ENCODE measurements at regions not wholly inside any gene's neighbourhood (a gene's known extent, or its start where the extent isn't known, plus 50 kb on each side); places are given as distances from the start of the nearest gene placed in this dataset.

DNA sequence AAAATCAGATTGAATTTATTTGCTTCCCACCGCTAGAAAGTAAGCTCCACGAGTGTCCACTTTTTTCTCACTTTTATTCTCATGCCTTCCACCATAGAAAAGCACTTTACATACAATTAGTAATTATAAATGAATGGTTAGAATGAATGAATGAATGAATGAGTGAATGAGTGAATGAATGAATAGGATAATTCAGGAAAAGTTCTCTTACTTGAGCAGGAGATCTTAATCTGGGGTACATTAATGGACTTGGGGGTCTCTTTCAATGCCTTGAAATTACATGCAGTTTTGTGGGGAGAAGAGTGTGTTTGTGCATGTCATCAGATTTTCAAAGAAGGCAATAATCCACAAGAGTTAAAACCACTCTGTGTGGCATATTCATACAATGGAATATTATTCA, 229.9 kb upstream of the NR4A3 start:
- no peak for DNase-seq (ENCODE audit: low read depth)
- H3K4me3 ChIP-seq (ENCODE audit: low read depth, low read length), result no peak overlapping the region
- TF ChIP-seq, protein P1, sequence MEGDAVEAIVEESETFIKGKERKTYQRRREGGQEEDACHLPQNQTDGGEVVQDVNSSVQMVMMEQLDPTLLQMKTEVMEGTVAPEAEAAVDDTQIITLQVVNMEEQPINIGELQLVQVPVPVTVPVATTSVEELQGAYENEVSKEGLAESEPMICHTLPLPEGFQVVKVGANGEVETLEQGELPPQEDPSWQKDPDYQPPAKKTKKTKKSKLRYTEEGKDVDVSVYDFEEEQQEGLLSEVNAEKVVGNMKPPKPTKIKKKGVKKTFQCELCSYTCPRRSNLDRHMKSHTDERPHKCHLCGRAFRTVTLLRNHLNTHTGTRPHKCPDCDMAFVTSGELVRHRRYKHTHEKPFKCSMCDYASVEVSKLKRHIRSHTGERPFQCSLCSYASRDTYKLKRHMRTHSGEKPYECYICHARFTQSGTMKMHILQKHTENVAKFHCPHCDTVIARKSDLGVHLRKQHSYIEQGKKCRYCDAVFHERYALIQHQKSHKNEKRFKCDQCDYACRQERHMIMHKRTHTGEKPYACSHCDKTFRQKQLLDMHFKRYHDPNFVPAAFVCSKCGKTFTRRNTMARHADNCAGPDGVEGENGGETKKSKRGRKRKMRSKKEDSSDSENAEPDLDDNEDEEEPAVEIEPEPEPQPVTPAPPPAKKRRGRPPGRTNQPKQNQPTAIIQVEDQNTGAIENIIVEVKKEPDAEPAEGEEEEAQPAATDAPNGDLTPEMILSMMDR (IDR thresholded peaks at IDR 0.05; ENCODE audit: low read depth, low read length, missing control alignments), result no peak

DNA sequence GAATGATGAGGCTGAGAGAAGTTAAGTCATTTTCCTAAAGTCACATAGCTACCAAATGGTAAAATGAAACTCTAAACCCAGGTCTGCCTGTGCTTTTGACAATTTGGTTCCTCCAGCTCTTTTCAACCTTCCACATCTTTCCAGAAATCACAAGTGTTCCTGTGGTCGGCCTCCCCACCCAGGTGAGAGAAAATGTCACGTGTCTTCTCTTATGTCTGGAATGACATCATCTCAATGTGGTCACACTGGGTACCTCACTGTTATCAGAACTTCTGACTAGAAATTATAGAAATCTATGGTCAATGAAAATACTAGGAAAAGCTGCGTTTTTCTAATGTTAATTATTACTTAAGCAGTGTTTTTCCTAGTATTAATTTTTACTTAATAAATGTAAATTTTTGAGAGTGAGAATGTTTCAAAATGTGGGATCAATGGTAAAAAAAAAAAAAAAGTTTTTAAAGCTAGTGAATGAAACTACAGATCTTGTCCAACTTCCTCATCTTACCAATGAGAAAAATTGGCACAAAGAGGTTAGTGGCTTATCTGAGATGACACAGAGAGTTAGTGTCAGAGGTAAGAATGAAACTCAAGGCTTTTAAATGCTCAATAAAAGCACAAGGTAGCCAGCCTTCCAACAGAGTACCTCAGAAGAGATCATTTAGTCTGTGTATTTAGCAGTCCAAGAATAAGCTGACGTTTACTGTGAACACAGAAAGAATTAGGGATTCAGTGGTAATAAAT, 228.7 kb upstream of the NR4A3 start:
- H3K4me3 ChIP-seq (ENCODE audit: low read depth, low read length), result no peak overlapping the region
- DNase-seq (ENCODE audit: low read depth), result no peak
- TF ChIP-seq, protein P1 (IDR thresholded peaks at IDR 0.05; ENCODE audit: low read depth, low read length, missing control alignments), result no peak

DNA sequence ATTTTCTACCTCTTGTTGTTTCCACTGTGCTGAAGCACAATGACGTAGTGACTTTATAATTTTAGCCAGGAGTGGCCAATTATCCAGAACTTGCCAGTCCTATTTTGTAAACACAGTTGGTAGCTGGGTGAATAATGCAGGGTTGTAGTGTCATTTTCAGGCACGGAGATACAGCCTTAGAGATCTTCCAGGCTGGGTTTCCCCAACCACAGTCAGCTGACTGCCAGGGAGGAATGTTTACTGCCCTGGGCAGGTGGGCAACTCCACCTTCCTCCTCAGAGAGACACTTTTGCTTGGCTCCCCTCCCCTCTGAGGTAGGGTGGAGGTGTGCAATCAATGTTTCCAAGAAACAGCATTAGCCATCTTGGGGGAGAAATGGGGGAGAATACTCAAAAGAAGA, 228.1 kb upstream of the NR4A3 start:
- TF ChIP-seq, protein P1 (IDR thresholded peaks at IDR 0.05; ENCODE audit: low read depth, low read length, missing control alignments), result no peak
- no peak overlapping the region for H3K4me3 ChIP-seq (ENCODE audit: low read depth, low read length)

DNA sequence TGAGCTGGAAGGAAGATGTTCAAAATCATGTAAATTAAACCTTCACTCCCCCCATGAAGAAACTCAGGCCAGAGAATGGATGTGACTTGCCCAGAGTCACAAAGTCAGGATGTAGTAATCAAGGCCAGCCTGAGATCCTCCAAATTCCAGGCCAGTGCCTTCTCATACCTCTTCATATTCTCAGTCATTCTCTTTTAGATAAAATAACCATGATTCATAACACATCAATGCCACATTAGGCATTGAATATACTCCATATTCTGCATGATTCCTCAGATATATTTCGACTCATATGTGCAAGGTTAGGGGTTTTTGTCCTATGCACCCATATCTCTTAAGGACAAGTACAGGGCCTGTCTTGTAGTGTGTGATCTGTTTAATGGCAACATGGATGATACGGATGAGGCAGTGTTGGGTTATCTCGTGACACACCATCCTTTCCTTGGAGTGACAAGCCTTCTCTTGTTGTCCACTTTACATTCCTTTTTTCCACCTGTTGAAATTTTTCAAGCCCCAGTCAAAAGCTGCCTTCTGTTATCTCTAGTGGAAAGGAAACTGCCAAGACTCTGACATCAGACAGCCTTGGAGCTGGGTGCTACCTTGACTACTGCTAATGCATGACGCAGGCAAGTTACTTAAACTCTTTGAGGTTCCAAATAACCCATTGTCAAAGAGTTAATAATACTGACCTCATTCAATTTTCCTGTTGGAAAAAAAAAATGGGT, 227.5 kb upstream of the NR4A3 start:
- H3K4me3 ChIP-seq (ENCODE audit: low read depth, low read length), result no peak overlapping the region
- TF ChIP-seq, protein P1 (IDR thresholded peaks at IDR 0.05; ENCODE audit: low read depth, low read length, missing control alignments), result no peak
- DNase-seq (ENCODE audit: low read depth), result no peak

More for the DNA sequence above, 228.1 kb upstream of the NR4A3 start:
- no peak for DNase-seq (ENCODE audit: low read depth)

DNA sequence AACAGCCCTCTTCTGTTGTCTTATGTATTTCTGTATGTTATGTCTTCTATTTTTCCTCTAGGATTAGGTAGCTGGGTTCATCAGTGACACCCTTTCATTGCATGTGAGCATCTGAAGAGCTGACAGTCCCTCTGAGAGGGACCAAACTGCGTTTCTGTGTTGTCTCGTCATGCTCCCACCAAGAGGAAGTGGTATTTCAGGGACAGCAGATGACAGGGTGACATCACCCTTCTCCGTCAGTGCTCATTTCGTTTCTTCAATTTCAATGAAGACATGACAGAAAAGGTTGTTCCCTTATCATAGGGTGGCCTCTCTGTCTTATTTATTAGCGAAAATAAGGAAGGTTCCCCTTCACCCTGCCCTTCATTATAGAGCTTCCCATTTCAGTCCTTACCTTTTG, 225.9 kb upstream of the NR4A3 start:
- TF ChIP-seq, protein P1 (IDR thresholded peaks at IDR 0.05; ENCODE audit: low read depth, low read length, missing control alignments), result no peak
- no peak overlapping the region for H3K4me3 ChIP-seq (ENCODE audit: low read depth, low read length)
- DNase-seq (ENCODE audit: low read depth), result no peak

DNA sequence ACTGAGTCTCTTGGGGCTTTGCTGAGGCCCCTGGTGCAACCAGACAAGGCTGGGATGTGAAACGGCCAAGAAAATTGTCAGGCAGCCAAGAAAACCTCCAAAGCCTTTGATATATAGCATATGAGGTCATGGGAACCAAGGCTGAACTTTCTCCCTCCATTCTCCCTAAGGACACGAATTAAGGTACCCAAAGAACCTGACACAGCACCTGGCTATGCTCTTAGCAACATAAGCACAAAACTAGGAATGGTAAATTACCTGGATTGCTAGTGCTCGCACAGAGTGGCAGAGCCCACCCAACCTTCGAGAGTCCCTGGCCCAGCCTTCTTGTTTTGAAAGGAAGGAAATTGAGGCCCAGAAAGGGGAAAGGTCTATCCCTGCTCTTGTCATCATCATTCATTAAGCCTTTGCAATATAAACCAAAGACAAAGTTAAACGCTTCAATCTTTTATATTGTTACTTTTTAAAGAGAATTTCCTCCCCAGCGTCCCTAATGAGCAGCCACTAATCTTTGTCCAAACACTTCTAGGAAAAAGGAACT, 220.0 kb upstream of the NR4A3 start:
- TF ChIP-seq, protein P1 (IDR thresholded peaks at IDR 0.05; ENCODE audit: low read depth, low read length, missing control alignments), result no peak
- no peak for DNase-seq (ENCODE audit: low read depth)
- no peak overlapping the region for H3K4me3 ChIP-seq (ENCODE audit: low read depth, low read length)
